ENCODE measurements at regions not wholly inside any gene's neighbourhood (a gene's known extent, or its start where the extent isn't known, plus 50 kb on each side); places are given as distances from the start of the nearest gene placed in this dataset.

GRCh38 chr1:73411479-73411878, 786.5 kb downstream of the LRRIQ3 start:
- no peaks in the 10 kb centered on the region for H3K27me3 ChIP-seq (replicated peaks; ENCODE audit: insufficient read depth)
- no peak for ATAC-seq (ENCODE audit: insufficient number of reproducible peaks, low FRiP score, low read depth)
- no peaks in the 10 kb centered on the region for H3K4me1 ChIP-seq (ENCODE audit: control insufficient read depth in 1 of 2, low read depth in 2 of 2)
- H3K36me3 ChIP-seq, result no peaks in the 10 kb centered on the region
- DNase-seq (ENCODE audit: low spot score), result no peak
- no peak overlapping the region for H3K27ac ChIP-seq
- no peak overlapping the region for H3K4me3 ChIP-seq
- no peaks in the 10 kb centered on the region for H3K9me3 ChIP-seq
- no peak for TF ChIP-seq CTCF (IDR thresholded peaks at IDR 0.05)

GRCh38 chr1:73401666-73402065, 796.3 kb downstream of the LRRIQ3 start:
- no peaks in the 10 kb centered on the region for H3K36me3 ChIP-seq
- no peak for ATAC-seq (ENCODE audit: insufficient number of reproducible peaks, low FRiP score, low read depth)
- H3K4me3 ChIP-seq, result no peak overlapping the region
- H3K4me1 ChIP-seq (ENCODE audit: control insufficient read depth in 1 of 2, low read depth in 2 of 2), result no peaks in the 10 kb centered on the region
- H3K9me3 ChIP-seq, result no peaks in the 10 kb centered on the region
- TF ChIP-seq CTCF (IDR thresholded peaks at IDR 0.05), result no peak
- no peak overlapping the region for H3K27ac ChIP-seq
- no peak for DNase-seq (ENCODE audit: low spot score)
- no peaks in the 10 kb centered on the region for H3K27me3 ChIP-seq (replicated peaks; ENCODE audit: insufficient read depth)

GRCh38 chr1:73382966-73383365, 815.0 kb downstream of the LRRIQ3 start:
- H3K27ac ChIP-seq, result no peak overlapping the region
- TF ChIP-seq CTCF (IDR thresholded peaks at IDR 0.05), result no peak
- H3K9me3 ChIP-seq, result no peaks in the 10 kb centered on the region
- H3K27me3 ChIP-seq (replicated peaks; ENCODE audit: insufficient read depth), result no peaks in the 10 kb centered on the region
- DNase-seq (ENCODE audit: low spot score) (no peak), ATAC-seq (ENCODE audit: insufficient number of reproducible peaks, low FRiP score, low read depth) (no peak)
- no peaks in the 10 kb centered on the region for H3K36me3 ChIP-seq
- H3K4me3 ChIP-seq, result no peak overlapping the region
- no peaks in the 10 kb centered on the region for H3K4me1 ChIP-seq (ENCODE audit: control insufficient read depth in 1 of 2, low read depth in 2 of 2)

GRCh38 chr1:73366734-73367413, 831.1 kb downstream of the LRRIQ3 start:
- no peak for TF ChIP-seq CTCF (IDR thresholded peaks at IDR 0.05)
- Histone ChIP-seq H3K4me3 (no peak overlapping the region), H3K27ac (no peak overlapping the region), H3K27me3 (replicated peaks; ENCODE audit: insufficient read depth) (no peaks in the 10 kb centered on the region), H3K4me1 (ENCODE audit: control insufficient read depth in 1 of 2, low read depth in 2 of 2) (no peaks in the 10 kb centered on the region), H3K36me3 (no peaks in the 10 kb centered on the region), H3K9me3 (no peaks in the 10 kb centered on the region)
- DNase-seq (ENCODE audit: low spot score), result no peak
- no peak for ATAC-seq (ENCODE audit: insufficient number of reproducible peaks, low FRiP score, low read depth)

GRCh38 chr1:73359001-73359400, 839.0 kb downstream of the LRRIQ3 start:
- no peaks in the 10 kb centered on the region for H3K36me3 ChIP-seq
- ATAC-seq (ENCODE audit: insufficient number of reproducible peaks, low FRiP score, low read depth) (no peak), DNase-seq (ENCODE audit: low spot score) (no peak)
- no peak overlapping the region for H3K4me3 ChIP-seq
- no peaks in the 10 kb centered on the region for H3K9me3 ChIP-seq
- no peak for TF ChIP-seq CTCF (IDR thresholded peaks at IDR 0.05)
- H3K4me1 ChIP-seq (ENCODE audit: control insufficient read depth in 1 of 2, low read depth in 2 of 2), result no peaks in the 10 kb centered on the region
- H3K27ac ChIP-seq, result no peak overlapping the region
- no peaks in the 10 kb centered on the region for H3K27me3 ChIP-seq (replicated peaks; ENCODE audit: insufficient read depth)

All from thoracic aorta (tissue), 2 donors.